Trophoblast cell (in vitro differentiated cells and primary cell): ENCODE measurements at regions not wholly inside any gene's neighbourhood (a gene's known extent, or its start where the extent isn't known, plus 50 kb on each side); places are given as distances from the start of the nearest gene placed in this dataset.
"Not testable (repeated sequence)": the region's sequence is repeated elsewhere in the genome, so short reads cannot be mapped to it uniquely, and the experiment has no call there.

ENCODE experiments used
- DNase-seq, 2 donors: peaks; one replicate each; pipeline ENCODE4 v3.0.0-alpha.2; 2016
- H2AFZ ChIP-seq: 2 replicates; pipeline ENCODE4 v1.6.1; 2013; ENCODE audit warnings: low read length, moderate library complexity, mild to moderate bottlenecking; ENCODE audit not compliant: insufficient read depth, poor library complexity
- H2AK5ac ChIP-seq: 2 replicates; pipeline ENCODE4 v1.6.1; 2013; ENCODE audit warnings: mild to moderate bottlenecking, low read length
- H2BK120ac ChIP-seq: 2 replicates; pipeline ENCODE4 v1.6.1; 2013; ENCODE audit warnings: low read length, mild to moderate bottlenecking, moderate library complexity; ENCODE audit not compliant: insufficient read depth, poor library complexity
- H2BK12ac ChIP-seq: 2 replicates; pipeline ENCODE4 v1.6.1; 2013; ENCODE audit warnings: mild to moderate bottlenecking, low read length, moderate library complexity
- H2BK5ac ChIP-seq: 2 replicates; pipeline ENCODE4 v1.6.1; 2013; ENCODE audit warnings: low read length, low read depth, moderate library complexity, mild to moderate bottlenecking; ENCODE audit not compliant: poor library complexity
- H3K14ac ChIP-seq: 2 replicates; pipeline ENCODE4 v1.6.1; 2013; ENCODE audit warnings: mild to moderate bottlenecking, low read length
- H3K18ac ChIP-seq: 2 replicates; pipeline ENCODE4 v1.6.1; 2013; ENCODE audit warnings: mild to moderate bottlenecking, low read length
- H3K23ac ChIP-seq: 2 replicates; pipeline ENCODE4 v1.6.1; 2013; ENCODE audit warnings: low read length
- H3K27ac ChIP-seq: 2 replicates; pipeline ENCODE4 v1.5.1; 2013; ENCODE audit warnings: low read depth, mild to moderate bottlenecking, inconsistent platforms, low read length, moderate library complexity
- H3K27me3 ChIP-seq: 2 replicates; pipeline ENCODE4 v1.6.1; 2013; ENCODE audit warnings: inconsistent platforms, mild to moderate bottlenecking, low read length, moderate library complexity; ENCODE audit not compliant: insufficient read depth
- H3K36me3 ChIP-seq, 2 experiments: 1 replicate in 1 of 2; 2 replicates in 1 of 2; pipeline ENCODE4 v1.6.1; 2013; ENCODE audit warnings: low read length in 2 of 2, mild to moderate bottlenecking in 2 of 2, moderate library complexity in 1 of 2; ENCODE audit not compliant: insufficient read depth in 2 of 2, control insufficient read depth in 1 of 2
- H3K4ac ChIP-seq: 2 replicates; pipeline ENCODE4 v1.6.1; 2013; ENCODE audit warnings: low read depth, mild to moderate bottlenecking, low read length, moderate library complexity
- H3K4me1 ChIP-seq, 2 experiments: 1 replicate in 1 of 2; 2 replicates in 1 of 2; pipeline ENCODE4 v1.6.1; 2013; ENCODE audit warnings: low read length in 2 of 2, mild to moderate bottlenecking in 2 of 2, moderate library complexity in 1 of 2; ENCODE audit not compliant: insufficient read depth in 2 of 2, control insufficient read depth in 1 of 2
- H3K4me2 ChIP-seq: 2 replicates; pipeline ENCODE4 v1.6.1; 2013; ENCODE audit warnings: inconsistent platforms, mild to moderate bottlenecking, low read length, moderate library complexity
- H3K4me3 ChIP-seq: 2 replicates; pipeline ENCODE4 v1.5.1; 2013; ENCODE audit warnings: mild to moderate bottlenecking, low read depth, low read length, inconsistent platforms
- H3K79me1 ChIP-seq: one replicate; pipeline ENCODE4 v1.6.1; 2013; ENCODE audit warnings: low read length
- H3K79me2 ChIP-seq: 2 replicates; pipeline ENCODE4 v1.6.1; 2013; ENCODE audit warnings: low read length, mild to moderate bottlenecking; ENCODE audit not compliant: control insufficient read depth, insufficient read depth, poor library complexity
- H3K9ac ChIP-seq: 2 replicates; pipeline ENCODE4 v1.6.1; 2013; ENCODE audit warnings: mild to moderate bottlenecking, low read length
- H3K9me3 ChIP-seq: 2 replicates; pipeline ENCODE4 v1.6.1; 2013; ENCODE audit warnings: low read depth, mild to moderate bottlenecking, control low read depth, inconsistent platforms, low read length; ENCODE audit not compliant: insufficient read depth
- H4K12ac ChIP-seq: 2 replicates; pipeline ENCODE4 v1.6.1; 2013; ENCODE audit warnings: low read depth, mild to moderate bottlenecking, low read length, moderate library complexity
- H4K8ac ChIP-seq: 2 replicates; pipeline ENCODE4 v1.6.1; 2013; ENCODE audit warnings: low read depth, mild to moderate bottlenecking, low read length, moderate library complexity
- H4K91ac ChIP-seq: one replicate; pipeline ENCODE4 v1.6.1; 2013; ENCODE audit warnings: low read depth, mild to moderate bottlenecking, low read length, moderate library complexity
- WGBS: extraction: QIAGEN DNeasy Blood & Tissue Kit; methylation state at CpG from one replicate; pipeline ENCODE4 v1.1.7; 2013; ENCODE audit warnings: missing lambda C conversion rate; ENCODE audit not compliant: insufficient read length, insufficient coverage; ENCODE audit errors: extremely low coverage; 5-methylcytosine and 5-hydroxymethylcytosine counted together

DNA sequence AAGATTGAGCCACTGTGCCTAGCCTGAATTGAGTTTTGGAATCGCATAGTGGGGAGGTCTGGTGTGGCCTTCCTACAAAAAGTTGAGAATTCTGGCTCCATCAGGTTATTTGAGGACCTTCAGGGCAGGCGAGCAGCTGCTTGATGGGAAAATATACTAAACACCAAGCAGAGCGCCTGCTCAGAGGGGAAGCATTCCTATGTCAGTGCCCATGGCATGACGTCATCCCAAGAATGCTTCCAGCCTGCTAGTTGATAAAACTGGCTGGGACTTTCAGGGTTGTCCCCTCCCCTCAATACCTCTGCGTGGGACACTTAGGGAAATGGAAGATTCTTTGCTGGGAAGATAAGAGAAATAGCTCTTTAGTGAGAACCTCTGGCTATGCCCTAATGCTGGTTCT lies 174.9 kb upstream of the NBPF12 start:
- H3K36me3 ChIP-seq, H3K79me2 ChIP-seq, H3K23ac ChIP-seq, H2BK12ac ChIP-seq, H3K14ac ChIP-seq, H2BK5ac ChIP-seq, H2AFZ ChIP-seq, H2AK5ac ChIP-seq, H3K4ac ChIP-seq, H4K91ac ChIP-seq, H3K4me1 ChIP-seq, H4K12ac ChIP-seq, H3K4me2 ChIP-seq, H3K79me1 ChIP-seq, H4K8ac ChIP-seq, H3K18ac ChIP-seq, H3K9me3 ChIP-seq, H2BK120ac ChIP-seq, H3K27ac ChIP-seq, H3K27me3 ChIP-seq, H3K4me3 ChIP-seq, H3K9ac ChIP-seq, DNase-seq: not testable (repeated sequence)
- WGBS, result no CpG with 5 or more reads among the region's 5 CpGs

DNA sequence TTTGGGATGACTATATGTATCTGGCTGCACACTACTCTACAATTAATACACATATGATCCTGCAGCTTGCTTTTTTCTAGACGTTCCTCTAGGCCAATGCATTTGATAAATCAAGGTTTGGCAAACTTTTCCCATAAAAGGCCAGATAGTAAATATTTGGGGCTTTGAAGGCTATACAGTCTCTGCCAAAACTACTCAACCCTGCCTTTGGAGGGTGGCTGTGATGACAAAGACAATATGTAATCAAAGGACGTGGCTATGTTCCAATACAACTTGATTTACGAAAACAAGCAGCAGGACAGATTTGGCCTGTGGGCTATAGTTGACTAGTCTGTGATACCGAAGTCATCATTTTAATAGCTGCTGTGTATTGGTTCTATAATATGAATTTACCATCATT lies 181.3 kb upstream of the NBPF12 start:
- H3K27me3 ChIP-seq, H3K14ac ChIP-seq, H2BK120ac ChIP-seq, H3K36me3 ChIP-seq, H3K9me3 ChIP-seq, H4K12ac ChIP-seq, H2BK12ac ChIP-seq, H3K4me3 ChIP-seq, H3K27ac ChIP-seq, H3K4me1 ChIP-seq, DNase-seq, H3K4me2 ChIP-seq, H4K8ac ChIP-seq, H3K9ac ChIP-seq, H3K79me2 ChIP-seq, H4K91ac ChIP-seq, H2AK5ac ChIP-seq, H2AFZ ChIP-seq, H3K79me1 ChIP-seq, H3K18ac ChIP-seq, H3K4ac ChIP-seq, H2BK5ac ChIP-seq, H3K23ac ChIP-seq: not testable (repeated sequence)
- no CpG with 5 or more reads among the region's 4 CpGs for WGBS

DNA sequence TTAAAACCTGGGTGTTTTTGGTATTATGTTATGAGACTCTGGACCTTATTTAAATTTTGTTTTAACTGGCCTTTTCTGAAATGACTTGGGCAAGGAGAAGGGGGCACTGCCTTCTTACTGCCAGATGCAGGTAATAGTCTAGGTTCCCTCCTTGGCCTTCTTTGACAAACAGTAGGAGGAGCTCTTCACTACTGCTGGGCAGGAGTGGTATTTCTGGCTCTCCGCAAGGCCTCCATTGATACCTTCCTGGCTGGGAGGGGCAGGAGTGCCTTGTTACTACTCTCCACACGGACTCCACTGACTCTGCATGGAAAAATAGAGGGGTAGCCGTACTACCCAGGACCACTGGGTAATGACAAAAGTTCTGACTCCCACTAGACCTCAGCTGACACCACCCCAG lies 189.4 kb upstream of the NBPF12 start:
- not testable (repeated sequence) for H2BK12ac ChIP-seq, H2AFZ ChIP-seq, H4K12ac ChIP-seq, H2BK120ac ChIP-seq, H3K18ac ChIP-seq, H3K27me3 ChIP-seq, H3K79me1 ChIP-seq, H3K79me2 ChIP-seq, H3K4me2 ChIP-seq, H3K4me1 ChIP-seq, H3K9me3 ChIP-seq, H2BK5ac ChIP-seq, H4K8ac ChIP-seq, H3K14ac ChIP-seq, H3K36me3 ChIP-seq, H2AK5ac ChIP-seq, H3K27ac ChIP-seq, H4K91ac ChIP-seq, H3K23ac ChIP-seq, H3K4me3 ChIP-seq, H3K9ac ChIP-seq, H3K4ac ChIP-seq, DNase-seq
- no CpG with 5 or more reads among the region's 3 CpGs for WGBS

DNA sequence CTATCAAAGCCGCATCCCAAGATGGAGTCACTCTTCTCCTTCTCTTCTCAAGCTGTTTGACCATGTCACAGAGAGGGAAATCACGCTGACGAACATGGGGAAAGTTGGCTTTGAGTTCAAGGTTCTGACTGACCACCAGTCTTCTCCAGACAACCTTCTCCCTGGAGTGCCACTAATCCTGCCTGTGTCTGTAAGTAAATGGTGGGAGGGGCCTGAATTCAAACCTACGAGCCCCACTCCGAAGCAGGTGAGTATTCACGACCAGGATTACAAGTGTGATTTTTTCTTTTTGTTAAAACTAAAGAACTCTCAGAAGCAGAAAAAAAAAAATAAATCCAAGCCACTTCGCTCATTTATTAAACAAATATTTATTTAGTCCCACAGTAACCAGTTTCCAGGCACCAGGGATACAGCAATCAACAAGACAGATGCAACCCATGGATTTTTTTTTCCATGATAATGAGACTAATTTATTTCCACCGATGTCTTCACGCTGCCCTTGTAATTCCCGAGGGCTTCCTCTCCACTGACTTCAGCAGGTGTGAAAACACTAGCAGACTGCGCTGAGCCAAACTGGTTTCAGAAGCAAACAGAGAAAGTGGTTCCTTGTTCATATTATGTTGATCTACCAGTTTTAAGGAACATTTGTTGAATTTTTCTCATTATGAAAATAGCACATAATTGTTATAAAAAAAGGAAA lies 206.0 kb upstream of the NBPF12 start:
- not testable (repeated sequence) for H2BK120ac ChIP-seq, H3K9me3 ChIP-seq, H3K4me3 ChIP-seq, H3K4me2 ChIP-seq, H3K18ac ChIP-seq, H3K23ac ChIP-seq, H2AK5ac ChIP-seq, H3K4ac ChIP-seq, H4K8ac ChIP-seq, H3K9ac ChIP-seq, H3K36me3 ChIP-seq, H3K27ac ChIP-seq, H3K79me2 ChIP-seq, H4K91ac ChIP-seq, H3K4me1 ChIP-seq, H2AFZ ChIP-seq, H2BK12ac ChIP-seq, H3K79me1 ChIP-seq, H2BK5ac ChIP-seq, H3K27me3 ChIP-seq, H3K14ac ChIP-seq, H4K12ac ChIP-seq, DNase-seq
- no CpG with 5 or more reads among the region's 11 CpGs for WGBS
